ENCODE measurements at regions not wholly inside any gene's neighbourhood (a gene's known extent, or its start where the extent isn't known, plus 50 kb on each side); places are given as distances from the start of the nearest gene placed in this dataset.

GRCh38 chr18:64488698-64489097 is 339.8 kb upstream of the LINC00305 start:
- TF ChIP-seq ZNF565 (CRISPR knock-in tag; conservative IDR thresholded peaks at IDR 0.05; ENCODE audit: low read depth) (no peak), TCF4 (CRISPR knock-in tag; IDR thresholded peaks at IDR 0.05; ENCODE audit: borderline replicate concordance) (no peak), ZC3H10 (CRISPR knock-in tag; IDR thresholded peaks at IDR 0.05) (no peak), GLIS3 (CRISPR knock-in tag; IDR thresholded peaks at IDR 0.05) (no peak), BACH2 (CRISPR knock-in tag; IDR thresholded peaks at IDR 0.05; ENCODE audit: borderline replicate concordance) (no peak), ARNTL (CRISPR knock-in tag; IDR thresholded peaks at IDR 0.05; ENCODE audit: borderline replicate concordance, low read depth) (no peak), POU6F1 (CRISPR knock-in tag; IDR thresholded peaks at IDR 0.05; ENCODE audit: borderline replicate concordance, low read depth) (no peak), SNAI2 (CRISPR knock-in tag; IDR thresholded peaks at IDR 0.05) (no peak), ISL1 (CRISPR knock-in tag; IDR thresholded peaks at IDR 0.05) (no peak)

GRCh38 chr18:64474773-64475172 is 325.9 kb upstream of the LINC00305 start:
- no peak for TF ChIP-seq CSRNP3 (CRISPR knock-in tag; IDR thresholded peaks at IDR 0.05)
- no peak for TF ChIP-seq TOX (CRISPR knock-in tag; IDR thresholded peaks at IDR 0.05; ENCODE audit: borderline replicate concordance)
- no peak for TF ChIP-seq ESRRG (CRISPR knock-in tag; IDR thresholded peaks at IDR 0.05)
- TF ChIP-seq ARNTL (CRISPR knock-in tag; IDR thresholded peaks at IDR 0.05; ENCODE audit: borderline replicate concordance, low read depth): no peak
- TF ChIP-seq BACH2 (CRISPR knock-in tag; IDR thresholded peaks at IDR 0.05; ENCODE audit: borderline replicate concordance): no peak
- TF ChIP-seq OSR1 (CRISPR knock-in tag; IDR thresholded peaks at IDR 0.05): no peak
- TF ChIP-seq ZNF8 (CRISPR knock-in tag; IDR thresholded peaks at IDR 0.05): no peak
- TF ChIP-seq TCF4 (CRISPR knock-in tag; IDR thresholded peaks at IDR 0.05; ENCODE audit: borderline replicate concordance): no peak
- no peak for TF ChIP-seq CREB5 (CRISPR knock-in tag; IDR thresholded peaks at IDR 0.05; ENCODE audit: low read depth)
- no peak for TF ChIP-seq ZC3H10 (CRISPR knock-in tag; IDR thresholded peaks at IDR 0.05)
- TF ChIP-seq GLIS3 (CRISPR knock-in tag; IDR thresholded peaks at IDR 0.05): no peak
- no peak for TF ChIP-seq ZFP3 (CRISPR knock-in tag; IDR thresholded peaks at IDR 0.05)
- no peak for TF ChIP-seq ZNF70 (CRISPR knock-in tag; IDR thresholded peaks at IDR 0.05)
- TF ChIP-seq ISL1 (CRISPR knock-in tag; IDR thresholded peaks at IDR 0.05): no peak
- no peak for TF ChIP-seq TSHZ2 (CRISPR knock-in tag; IDR thresholded peaks at IDR 0.05)
- no peak for TF ChIP-seq ZNF565 (CRISPR knock-in tag; conservative IDR thresholded peaks at IDR 0.05; ENCODE audit: low read depth)
- no peak for ATAC-seq

More at GRCh38 chr18:64488698-64489097, 339.8 kb upstream of the LINC00305 start:
- no peak for ATAC-seq

GRCh38 chr18:64474255-64474654 is 325.4 kb upstream of the LINC00305 start:
- no peak for ATAC-seq
- TF ChIP-seq CREB5 (CRISPR knock-in tag; IDR thresholded peaks at IDR 0.05; ENCODE audit: low read depth) (no peak), ZC3H10 (CRISPR knock-in tag; IDR thresholded peaks at IDR 0.05) (no peak), PATZ1 (CRISPR knock-in tag; IDR thresholded peaks at IDR 0.05; ENCODE audit: borderline replicate concordance) (no peak), OSR1 (CRISPR knock-in tag; IDR thresholded peaks at IDR 0.05) (no peak), ZFP30 (CRISPR knock-in tag; IDR thresholded peaks at IDR 0.05) (no peak)
